Caco-2 (cell line): ENCODE measurements at regions not wholly inside any gene's neighbourhood (a gene's known extent, or its start where the extent isn't known, plus 50 kb on each side); places are given as distances from the start of the nearest gene placed in this dataset.

Source experiments
- BruUV-seq: library from RNA; stranded (reverse); fragments of 400-500 nt; replicated peaks from 2 replicates; lab custom pipeline; 2021; lab: Mats Ljungman, UMichigan
- CTCF ChIA-PET: fragments of 300-600 bp; sonication (Branson Sonifier 250); formaldehyde crosslinking; loops from one replicate; lab custom pipeline; 2022; ENCODE audit warnings: antibody characterized with exemption; lab: Charles Lee
- POLR2A ChIA-PET: fragments of 300-600 bp; sonication (Branson Sonifier 250); formaldehyde crosslinking; loops from one replicate; lab custom pipeline; 2022; ENCODE audit warnings: antibody characterized with exemption; lab: Charles Lee
- DNase-seq, 2 experiments: peaks; one replicate each; pipeline versions ENCODE4 v3.0.0 to v3.0.0-alpha.2; 2020 to 2022
- H3K27me3 ChIP-seq: replicated peaks from 2 replicates; pipeline ENCODE4 v1.6.0; 2011; ENCODE audit warnings: low read length; ENCODE audit not compliant: control insufficient read depth, insufficient read depth
- H3K36me3 ChIP-seq: 2 replicates; pipeline ENCODE4 v1.5.1; 2011; ENCODE audit warnings: low read length; ENCODE audit not compliant: control insufficient read depth, insufficient read depth
- H3K4me1 ChIP-seq: fragments of 250-450 bp; sonication (Bioruptor Pico); 2 replicates; pipeline ENCODE4 v1.5.1; 2020; ENCODE audit warnings: mild to moderate bottlenecking
- H3K4me3 ChIP-seq: 2 replicates; pipeline ENCODE4 v1.5.1; 2011; ENCODE audit warnings: low read depth, mild to moderate bottlenecking, control low read depth, low read length
- H3K9me3 ChIP-seq: fragments of 250-450 bp; sonication (Bioruptor Pico); 2 replicates; pipeline ENCODE4 v1.5.1; 2020; ENCODE audit warnings: mild to moderate bottlenecking, moderate library complexity
- H3K27ac Mint-ChIP-seq: one replicate; pipeline ENCODE4 v1.8.0; 2022; ENCODE audit warnings: mixed read lengths; ENCODE audit not compliant: unreplicated experiment
- H3K27me3 Mint-ChIP-seq: one replicate; pipeline ENCODE4 v1.8.0; 2022; ENCODE audit warnings: mixed read lengths; ENCODE audit not compliant: insufficient read depth, unreplicated experiment
- H3K36me3 Mint-ChIP-seq: one replicate; pipeline ENCODE4 v1.8.0; 2022; ENCODE audit warnings: mild to moderate bottlenecking, mixed read lengths; ENCODE audit not compliant: insufficient read depth, unreplicated experiment
- H3K4me1 Mint-ChIP-seq: one replicate; pipeline ENCODE4 v1.8.0; 2022; ENCODE audit warnings: low read depth, mixed read lengths; ENCODE audit not compliant: unreplicated experiment
- H3K4me3 Mint-ChIP-seq: one replicate; pipeline ENCODE4 v1.8.0; 2022; ENCODE audit warnings: mild to moderate bottlenecking, moderate library complexity, mixed read lengths; ENCODE audit not compliant: unreplicated experiment
- H3K9me3 Mint-ChIP-seq: one replicate; pipeline ENCODE4 v1.8.0; 2022; ENCODE audit warnings: mixed read lengths; ENCODE audit not compliant: unreplicated experiment
- CTCF ChIP-seq, 2 experiments: fragments of 200-600 bp in 1 of 2; IDR thresholded peaks; 1 replicate in 1 of 2; 2 replicates in 1 of 2; pipeline versions ENCODE4 v1.5.1 to v1.8.0; 2011 to 2022; ENCODE audit warnings: antibody characterized with exemption in 1 of 2, control low read depth in 1 of 2, inconsistent platforms in 1 of 2, low read depth in 1 of 2, low read length in 1 of 2, mild to moderate bottlenecking in 1 of 2, moderate library complexity in 1 of 2; ENCODE audit not compliant: insufficient read depth in 1 of 2, severe bottlenecking in 1 of 2, unreplicated experiment in 1 of 2
- intact Hi-C: fragments of 100-400 bp; cut with micrococcal nuclease; formaldehyde crosslinking; loops from one replicate; pipeline ENCODE4 v1.10.0; 2022; ENCODE audit not compliant: unreplicated experiment

DNA sequence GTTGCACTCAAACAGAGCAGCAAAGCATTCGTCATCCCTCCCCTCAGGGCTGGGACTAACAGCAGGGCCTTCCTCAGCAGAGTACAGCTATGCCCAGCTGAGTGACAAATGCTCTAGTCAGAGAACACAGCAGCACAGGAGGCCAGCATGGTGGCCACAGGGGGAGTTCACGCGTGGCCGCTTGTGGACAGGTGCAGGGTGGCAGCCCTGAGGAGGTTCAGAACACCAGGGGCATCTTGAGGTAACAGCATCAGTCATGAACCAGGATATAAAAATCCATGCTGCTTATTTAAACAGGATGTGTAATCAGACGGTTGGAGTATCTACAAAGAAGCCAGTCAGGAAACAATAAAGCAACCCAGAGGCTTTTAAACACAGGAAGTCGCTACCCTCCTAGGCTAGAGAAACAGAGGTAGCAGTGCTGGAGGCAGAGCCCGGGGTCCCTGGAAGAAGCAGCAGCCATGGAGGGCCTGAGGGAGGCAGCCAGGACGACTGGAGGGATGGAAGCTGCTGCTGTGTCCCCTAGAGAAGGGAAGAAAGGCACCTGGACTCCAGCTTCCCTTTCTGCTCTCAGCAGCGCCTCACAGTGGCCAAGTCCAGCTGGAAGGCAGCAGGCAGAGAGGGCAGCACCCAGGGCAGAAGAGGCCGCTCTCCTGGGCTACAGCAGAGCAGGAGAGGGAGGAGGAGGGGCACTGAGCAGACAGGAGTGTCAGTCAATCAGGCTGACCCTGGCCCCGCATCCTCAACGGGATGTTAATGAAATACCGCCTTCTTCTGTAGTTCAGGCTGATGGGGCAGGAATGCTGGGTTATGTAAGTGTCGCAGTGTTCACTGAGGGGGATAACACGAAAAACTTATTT lies 70.8 kb upstream of the UCN3 start:
- no peaks in the 10 kb centered on the region for H3K4me1 Mint-ChIP-seq
- Histone ChIP-seq H3K9me3 (no peaks in the 10 kb centered on the region), H3K27me3 (no peaks in the 10 kb centered on the region), H3K4me3 (no peak overlapping the region), H3K4me1 (no peaks in the 10 kb centered on the region), H3K36me3 (no peaks in the 10 kb centered on the region)
- no peaks in the 10 kb centered on the region for H3K9me3 Mint-ChIP-seq
- no peaks in the 10 kb centered on the region for H3K36me3 Mint-ChIP-seq
- no peaks in the 10 kb centered on the region for H3K27me3 Mint-ChIP-seq
- DNase-seq, result peak; percentile 63 to 69
- ChIA-PET POLR2A (no interaction called here), CTCF (interaction anchor here (0.7 kb wide), 1 partner anchor 433 kb away, joined by 3 read pairs; no protein-coding TSS in a partner anchor)
- no peak overlapping the region for H3K27ac Mint-ChIP-seq
- TF ChIP-seq CTCF (IDR thresholded peaks at IDR 0.05; ENCODE audit: insufficient read depth in 1 of 2, low read depth in 1 of 2, low read length in 1 of 2, severe bottlenecking in 1 of 2, unreplicated experiment in 1 of 2), result peak in 1 of 2 experiments; percentile 59
- intact Hi-C loops, result no loop called here
- no TSS peak for BruUV-seq
- no peak overlapping the region for H3K4me3 Mint-ChIP-seq

- Mint-ChIP-seq H3K4me1 (no peaks in the 10 kb centered on the region), H3K4me3 (no peak overlapping the region), H3K9me3 (no peaks in the 10 kb centered on the region), H3K36me3 (no peaks in the 10 kb centered on the region), H3K27me3 (no peaks in the 10 kb centered on the region), H3K27ac (no peak overlapping the region)
- H3K9me3 ChIP-seq, result no peaks in the 10 kb centered on the region
- no peaks in the 10 kb centered on the region for H3K27me3 ChIP-seq
- no peak for TF ChIP-seq CTCF (IDR thresholded peaks at IDR 0.05; ENCODE audit: insufficient read depth in 1 of 2, low read depth in 1 of 2, low read length in 1 of 2, severe bottlenecking in 1 of 2, unreplicated experiment in 1 of 2)
- H3K4me1 ChIP-seq, result no peaks in the 10 kb centered on the region
- H3K36me3 ChIP-seq, result no peaks in the 10 kb centered on the region
- no peak for DNase-seq
- ChIA-PET CTCF (no interaction called here), POLR2A (no interaction called here)
- BruUV-seq, result no TSS peak
- intact Hi-C loops, result no loop called here
- H3K4me3 ChIP-seq, result no peak overlapping the region
Observed at GRCh38 chr10:5297466-5297865, 67.3 kb upstream of the UCN3 start.

DNA sequence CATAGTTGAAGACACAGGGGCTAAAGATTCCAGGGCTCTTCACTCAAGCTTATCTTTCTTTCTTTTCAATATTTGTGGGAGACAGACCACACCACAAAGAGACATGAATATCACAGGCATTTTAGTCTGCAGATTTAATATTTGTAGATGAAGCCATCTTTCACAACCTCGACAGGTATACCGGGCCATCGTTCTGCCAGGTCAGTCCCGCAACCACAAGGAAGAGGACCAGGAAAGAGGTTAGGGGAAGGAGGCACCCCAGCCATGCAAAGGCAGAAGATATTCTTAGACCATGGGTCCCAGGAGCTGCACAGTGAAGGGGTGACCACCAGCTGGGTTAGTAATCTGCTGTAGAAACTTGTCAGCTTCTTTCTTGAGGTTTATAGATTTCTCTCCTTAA lies 66.8 kb upstream of the UCN3 start:
- ChIA-PET POLR2A (no interaction called here), CTCF (no interaction called here)
- Histone ChIP-seq H3K4me3 (no peak overlapping the region), H3K36me3 (no peaks in the 10 kb centered on the region), H3K9me3 (no peaks in the 10 kb centered on the region), H3K27me3 (no peaks in the 10 kb centered on the region), H3K4me1 (no peaks in the 10 kb centered on the region)
- no peak for TF ChIP-seq CTCF (IDR thresholded peaks at IDR 0.05; ENCODE audit: insufficient read depth in 1 of 2, low read depth in 1 of 2, low read length in 1 of 2, severe bottlenecking in 1 of 2, unreplicated experiment in 1 of 2)
- H3K36me3 Mint-ChIP-seq, result no peaks in the 10 kb centered on the region
- no peak overlapping the region for H3K4me3 Mint-ChIP-seq
- DNase-seq, result no peak
- no peaks in the 10 kb centered on the region for H3K9me3 Mint-ChIP-seq
- H3K27me3 Mint-ChIP-seq, result no peaks in the 10 kb centered on the region
- no peak overlapping the region for H3K27ac Mint-ChIP-seq
- no peaks in the 10 kb centered on the region for H3K4me1 Mint-ChIP-seq
- no TSS peak for BruUV-seq
- intact Hi-C loops, result no loop called here
